ENCODE measurements at regions not wholly inside any gene's neighbourhood (a gene's known extent, or its start where the extent isn't known, plus 50 kb on each side); places are given as distances from the start of the nearest gene placed in this dataset.

DNA sequence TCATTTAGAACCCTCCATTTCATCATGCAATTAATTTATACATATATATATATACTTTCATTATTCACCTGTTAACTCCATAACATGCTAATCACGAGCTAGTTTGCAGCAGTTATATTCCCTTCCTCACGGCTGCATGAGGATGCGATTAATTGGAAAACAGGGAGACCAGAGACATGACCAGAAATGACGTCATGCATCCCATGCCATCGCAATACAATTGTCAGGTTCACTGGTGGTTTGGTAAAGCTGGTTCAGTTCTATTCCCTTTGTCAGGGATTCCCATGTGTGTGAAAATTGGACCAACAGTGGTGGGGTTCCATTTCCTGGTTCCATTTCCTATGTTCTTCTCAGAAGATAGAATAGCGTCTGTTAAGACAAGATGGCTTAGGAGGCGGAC lies 440.4 kb upstream of the ERCC4 start:
- TF ChIP-seq, protein P1, sequence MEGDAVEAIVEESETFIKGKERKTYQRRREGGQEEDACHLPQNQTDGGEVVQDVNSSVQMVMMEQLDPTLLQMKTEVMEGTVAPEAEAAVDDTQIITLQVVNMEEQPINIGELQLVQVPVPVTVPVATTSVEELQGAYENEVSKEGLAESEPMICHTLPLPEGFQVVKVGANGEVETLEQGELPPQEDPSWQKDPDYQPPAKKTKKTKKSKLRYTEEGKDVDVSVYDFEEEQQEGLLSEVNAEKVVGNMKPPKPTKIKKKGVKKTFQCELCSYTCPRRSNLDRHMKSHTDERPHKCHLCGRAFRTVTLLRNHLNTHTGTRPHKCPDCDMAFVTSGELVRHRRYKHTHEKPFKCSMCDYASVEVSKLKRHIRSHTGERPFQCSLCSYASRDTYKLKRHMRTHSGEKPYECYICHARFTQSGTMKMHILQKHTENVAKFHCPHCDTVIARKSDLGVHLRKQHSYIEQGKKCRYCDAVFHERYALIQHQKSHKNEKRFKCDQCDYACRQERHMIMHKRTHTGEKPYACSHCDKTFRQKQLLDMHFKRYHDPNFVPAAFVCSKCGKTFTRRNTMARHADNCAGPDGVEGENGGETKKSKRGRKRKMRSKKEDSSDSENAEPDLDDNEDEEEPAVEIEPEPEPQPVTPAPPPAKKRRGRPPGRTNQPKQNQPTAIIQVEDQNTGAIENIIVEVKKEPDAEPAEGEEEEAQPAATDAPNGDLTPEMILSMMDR (IDR thresholded peaks at IDR 0.05; ENCODE audit: low read length) = no peak
- TF ChIP-seq EZH2 (IDR thresholded peaks at IDR 0.05; ENCODE audit: borderline replicate concordance, low read length) = no peak
